HG02610 (cell line): ENCODE measurements at regions not wholly inside any gene's neighbourhood (a gene's known extent, or its start where the extent isn't known, plus 50 kb on each side); places are given as distances from the start of the nearest gene placed in this dataset.
"Not testable (repeated sequence)": the region's sequence is repeated elsewhere in the genome, so short reads cannot be mapped to it uniquely, and the experiment has no call there.

Source experiments
- ATAC-seq: cut with Tn5 transposase; IDR thresholded peaks from one replicate; pipeline ENCODE4 v1.9.1; 2021; ENCODE audit warnings: mild to moderate bottlenecking, moderate library complexity; ENCODE audit not compliant: unreplicated experiment

DNA sequence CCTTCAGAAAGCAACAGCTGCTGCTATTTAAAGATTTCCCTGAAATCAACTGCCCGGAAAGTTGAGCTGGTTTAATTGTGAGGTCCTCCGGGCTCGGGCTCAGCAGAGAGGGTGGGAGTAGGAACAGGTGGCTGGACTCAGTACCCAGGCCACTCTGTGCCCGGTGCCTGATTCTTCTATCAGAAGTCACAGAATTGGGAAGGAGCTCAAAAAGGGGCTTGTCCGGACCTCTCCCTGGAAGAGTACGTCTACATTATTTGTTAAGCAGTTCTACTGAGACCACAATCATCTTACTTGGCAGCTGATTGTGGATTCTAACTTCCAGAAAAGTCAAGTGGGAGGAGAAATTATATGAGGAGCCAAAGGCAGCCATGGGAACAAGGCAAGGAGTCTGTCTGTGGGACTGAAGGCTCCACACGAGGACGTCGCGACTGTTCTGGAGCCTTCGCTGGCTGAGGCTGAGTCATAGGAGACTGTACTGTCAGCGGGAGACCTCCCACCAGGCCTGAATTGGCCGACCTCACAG lies 91.7 kb upstream of the ANKRD10 start:
- ATAC-seq, result no peak

DNA sequence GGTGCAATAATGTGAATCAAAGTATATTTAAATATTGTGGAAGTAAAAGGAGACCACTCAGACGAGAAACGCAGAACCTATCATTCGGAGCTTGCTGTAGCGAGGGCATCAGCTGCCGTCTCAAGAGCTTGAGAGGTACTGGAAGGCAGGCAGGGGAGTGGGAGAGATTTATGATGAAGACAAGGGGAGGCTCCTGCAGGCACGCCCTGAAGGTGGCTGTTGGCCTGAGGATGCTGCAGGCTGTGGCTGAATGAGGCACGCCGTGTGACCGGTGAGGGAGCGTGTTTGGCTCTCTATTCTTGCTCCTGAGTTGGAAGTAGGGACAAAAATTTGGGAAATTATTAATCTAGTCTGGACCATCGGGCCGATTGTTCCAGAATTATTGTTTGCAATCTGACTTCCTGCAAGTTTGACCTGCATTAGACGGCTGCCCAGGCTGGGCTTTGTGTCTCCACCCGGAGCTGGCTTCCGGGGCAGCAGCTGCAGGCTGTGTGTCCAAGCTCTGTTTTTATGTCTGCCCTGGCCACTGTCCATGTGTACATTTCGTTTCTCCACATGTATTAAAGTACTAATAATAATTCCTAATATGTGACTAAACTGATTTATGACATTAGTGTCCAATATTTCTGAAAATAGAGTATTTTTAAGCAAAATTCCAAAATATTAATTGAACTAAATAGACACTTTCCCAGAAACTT lies 91.1 kb upstream of the ANKRD10 start:
- ATAC-seq, result no peak

DNA sequence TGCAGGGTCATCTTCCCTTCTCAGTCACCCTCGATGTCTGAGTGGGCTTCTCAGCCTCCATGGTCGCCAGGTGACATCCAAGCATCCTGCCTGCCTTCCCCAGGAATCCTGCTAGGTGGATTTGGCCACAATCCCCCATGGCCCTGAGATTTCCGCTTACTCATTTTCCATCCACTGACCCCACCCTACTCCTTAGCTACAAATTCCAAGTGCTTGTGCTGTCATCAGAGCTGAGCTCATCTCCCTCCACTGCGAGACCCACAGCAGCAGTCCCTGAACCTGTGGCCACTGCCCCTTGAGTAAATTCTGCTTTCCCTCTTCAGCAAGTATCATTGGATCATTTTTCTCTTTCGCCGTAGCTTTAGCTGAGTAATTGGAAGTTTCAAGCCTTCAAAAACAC lies 90.5 kb upstream of the ANKRD10 start:
- no peak for ATAC-seq

DNA sequence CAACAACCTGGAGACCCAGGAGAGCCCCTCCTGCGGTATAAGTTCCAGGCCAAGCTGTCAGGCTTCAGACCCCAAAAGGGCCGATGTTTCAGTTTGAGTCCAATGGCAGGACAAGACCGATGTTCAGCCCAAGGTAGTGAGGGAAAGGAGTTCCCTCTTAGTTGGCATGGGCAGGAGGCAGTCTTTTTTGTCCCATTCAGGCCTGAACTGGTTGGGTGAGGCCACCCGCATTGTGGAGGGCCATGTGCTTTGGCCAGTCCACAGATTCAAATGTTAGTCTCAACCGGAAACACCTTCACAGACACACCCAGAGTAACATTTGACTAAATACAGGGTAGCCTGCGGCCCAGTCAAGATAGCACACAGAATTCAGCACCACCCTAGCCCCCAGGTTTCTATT lies 89.6 kb upstream of the ANKRD10 start:
- no peak for ATAC-seq

DNA sequence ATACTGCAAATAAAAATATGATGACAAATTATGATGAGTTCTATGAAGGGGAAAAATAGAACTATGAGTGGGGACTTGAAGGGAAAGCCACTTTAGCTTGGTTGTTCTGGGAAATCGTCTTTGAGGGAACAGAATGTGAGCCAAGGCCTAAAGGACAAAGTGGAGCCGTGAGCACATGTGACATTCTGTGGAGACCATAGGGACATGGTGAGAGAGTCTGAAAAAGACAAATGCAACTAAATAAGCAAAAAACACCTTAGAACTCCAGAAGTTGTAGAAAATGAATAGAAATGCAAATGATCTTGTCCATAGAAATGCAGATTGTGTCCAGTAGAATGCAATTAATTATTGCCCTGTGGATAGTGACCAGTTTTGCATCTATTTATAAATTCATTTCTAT lies 86.8 kb upstream of the ANKRD10 start:
- no peak for ATAC-seq

DNA sequence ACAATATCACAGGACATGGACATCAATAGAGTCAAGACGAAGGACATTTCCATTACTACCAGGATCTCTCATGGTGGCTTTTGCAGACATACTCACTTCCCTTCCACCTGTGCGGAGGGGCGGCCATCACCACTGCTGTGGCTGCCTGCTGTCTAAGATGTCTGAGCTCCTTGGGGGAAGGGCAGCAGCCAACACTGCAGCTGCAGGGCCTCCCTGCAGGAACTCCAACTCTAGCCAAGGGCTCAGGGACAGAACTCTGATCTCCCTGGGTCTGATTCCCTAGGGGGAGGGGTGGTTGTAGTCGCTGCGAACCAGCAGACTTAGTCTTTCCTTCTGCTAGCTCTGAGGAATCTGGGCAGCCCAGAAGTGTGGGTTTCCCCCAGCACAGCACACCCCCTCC lies 78.9 kb upstream of the ANKRD10 start:
- no peak for ATAC-seq

DNA sequence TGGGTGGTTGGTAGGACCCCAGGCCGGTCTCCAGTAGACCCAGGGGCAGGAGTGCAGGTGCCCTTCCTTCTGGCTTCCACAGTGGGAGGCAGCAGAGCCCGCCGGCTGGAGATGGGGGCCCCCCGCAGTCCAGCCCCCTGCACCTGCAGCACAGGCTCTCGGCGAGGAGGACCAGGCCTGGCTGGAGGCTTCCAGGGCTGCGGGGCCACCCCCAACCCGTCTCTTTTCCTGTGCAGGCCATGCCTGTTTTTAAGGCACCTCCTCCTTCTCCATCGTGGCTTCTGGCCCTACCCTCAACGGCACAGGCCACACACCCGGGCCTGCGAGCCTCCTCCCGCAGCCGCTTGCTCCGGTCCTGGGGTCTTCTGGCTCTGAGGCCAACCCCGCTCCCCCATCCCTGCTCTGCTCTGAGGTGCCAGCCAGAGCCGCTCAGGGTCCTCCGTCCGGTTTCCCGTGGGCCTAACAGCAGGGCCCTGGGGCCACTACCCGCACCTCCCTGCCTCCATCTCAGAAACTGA lies 77.2 kb upstream of the ANKRD10 start:
- no peak for ATAC-seq

DNA sequence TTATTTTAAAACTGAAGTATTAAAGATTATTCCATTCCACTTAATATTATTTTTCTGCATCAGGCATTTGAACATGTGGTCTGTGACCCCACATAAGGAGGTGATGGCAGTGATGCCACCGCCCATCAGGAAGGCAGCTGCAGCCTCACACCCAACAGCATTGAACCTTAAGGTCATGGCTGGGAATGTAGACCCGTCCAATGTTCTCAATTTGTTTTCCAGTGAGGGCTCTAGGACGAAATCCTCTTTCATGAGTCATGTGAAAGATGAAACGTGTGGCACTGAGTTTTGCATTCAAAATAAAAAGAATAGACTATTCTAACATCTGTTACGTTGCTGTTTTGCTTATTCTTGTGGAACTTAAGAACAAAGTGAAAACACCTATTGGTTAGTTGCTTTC lies 74.5 kb upstream of the ANKRD10 start:
- no peak for ATAC-seq

DNA sequence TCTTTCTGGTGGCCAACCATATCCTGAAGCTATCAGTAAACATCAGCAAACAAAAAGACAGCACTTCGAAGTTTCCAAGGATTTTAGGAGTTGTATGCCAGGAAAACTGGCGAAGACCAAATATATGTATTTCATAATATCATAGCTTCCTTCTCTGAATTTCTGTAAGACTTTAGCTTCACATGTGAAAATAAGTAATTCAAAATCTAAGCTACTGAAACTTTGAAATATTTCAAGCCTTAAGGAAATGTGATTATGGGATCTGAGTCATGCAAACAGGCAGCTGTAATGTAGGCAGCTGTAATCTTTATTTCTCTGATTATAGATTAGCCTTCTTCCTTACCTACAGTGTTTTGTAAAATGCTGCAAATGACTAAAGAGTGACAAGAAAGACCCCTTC lies 70.7 kb upstream of the ANKRD10 start:
- ATAC-seq, result no peak

DNA sequence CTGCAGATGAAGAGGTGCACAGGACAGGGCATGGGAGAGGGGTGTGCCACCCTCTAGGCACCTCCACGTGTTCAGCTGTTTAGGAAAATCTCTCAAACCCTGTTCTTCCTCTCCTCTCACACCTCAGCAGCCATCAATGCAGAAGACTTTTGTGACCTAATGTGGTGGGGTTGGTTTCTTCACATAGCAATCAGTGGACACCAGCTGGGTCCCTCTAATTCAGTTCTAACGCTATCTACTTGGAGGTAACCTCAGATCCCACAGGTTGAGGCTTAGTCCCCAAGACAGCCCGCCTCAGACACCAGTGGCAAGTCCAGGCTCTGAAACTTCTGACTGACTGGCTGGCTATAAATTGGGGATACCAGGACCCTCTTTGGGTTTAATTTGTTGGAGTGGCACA lies 69.9 kb upstream of the ANKRD10 start:
- no peak for ATAC-seq

DNA sequence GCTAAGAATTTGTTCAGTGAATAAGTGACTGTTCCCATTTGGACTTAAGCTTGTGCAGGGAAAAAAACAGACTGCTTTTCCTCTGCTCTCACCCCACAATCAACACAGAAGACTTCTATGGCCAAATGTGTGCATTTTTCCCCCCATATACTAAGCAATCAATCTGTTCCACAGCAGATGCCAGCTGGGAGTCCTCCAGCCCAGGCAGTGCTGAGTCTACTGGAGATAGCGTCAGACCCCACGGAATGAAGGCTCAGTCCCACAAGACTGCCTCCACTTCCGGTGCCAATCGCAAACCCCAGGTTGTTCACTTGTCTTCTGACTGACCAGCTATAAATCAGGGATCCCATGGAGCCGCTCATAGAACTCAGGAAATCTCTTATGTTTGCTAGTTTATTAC lies 69.5 kb upstream of the ANKRD10 start:
- no peak for ATAC-seq

DNA sequence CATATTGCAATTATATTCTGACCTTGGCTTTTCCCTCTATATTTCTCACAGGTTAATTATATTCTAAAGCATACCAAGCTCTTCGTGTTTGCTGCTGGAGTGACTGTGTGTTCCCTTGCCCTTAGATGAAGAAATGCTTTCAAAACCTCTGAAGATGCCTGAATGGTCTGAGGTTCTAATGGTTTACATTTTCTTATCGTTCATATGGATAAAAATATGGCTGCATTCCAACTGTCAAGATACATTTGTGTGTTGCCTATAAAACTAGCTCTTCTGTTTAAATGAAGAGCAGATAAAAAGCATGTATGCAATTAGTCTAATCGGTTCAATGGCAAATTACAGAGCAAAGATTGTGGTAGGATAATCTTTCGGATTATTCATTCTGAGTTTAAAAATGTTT lies 68.4 kb upstream of the ANKRD10 start:
- no peak for ATAC-seq

DNA sequence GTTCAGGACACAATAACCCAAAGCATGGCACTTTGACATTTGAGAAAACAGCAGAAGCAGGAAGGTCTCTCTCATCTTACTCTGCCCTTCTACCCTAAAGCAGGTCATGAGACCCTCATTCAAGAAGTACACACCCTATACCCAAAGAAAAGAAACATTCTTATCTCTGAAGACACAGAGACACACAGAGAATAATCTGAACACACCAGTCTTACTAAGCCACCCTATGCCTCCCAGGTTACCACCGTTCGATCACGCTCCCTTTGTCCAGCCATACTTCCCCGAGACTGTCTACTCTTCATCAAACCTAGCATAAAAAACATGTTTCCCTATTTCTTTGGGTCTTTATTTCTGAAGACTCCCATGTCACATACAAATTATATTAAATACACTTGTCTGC lies 66.5 kb upstream of the ANKRD10 start:
- ATAC-seq, result no peak

DNA sequence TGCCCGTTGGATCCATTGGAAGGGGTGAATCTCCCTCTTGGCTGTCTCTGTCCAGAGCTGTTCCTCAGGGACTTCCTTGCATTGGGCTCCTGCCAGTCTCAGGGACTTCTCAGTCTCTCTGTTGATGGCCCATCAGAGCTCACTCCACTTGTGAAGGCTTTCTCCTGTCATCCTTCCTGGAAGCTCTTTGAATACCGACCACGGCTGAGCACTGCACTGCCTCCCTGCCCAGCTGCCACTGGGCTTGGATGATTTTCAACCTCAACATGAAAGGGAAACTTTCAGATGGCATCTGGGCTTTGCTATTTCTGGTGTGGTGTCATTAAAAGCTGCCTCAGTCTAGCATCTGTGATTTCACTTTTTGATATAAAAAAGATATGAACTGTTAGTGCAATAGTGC lies 66.1 kb upstream of the ANKRD10 start:
- no peak for ATAC-seq

DNA sequence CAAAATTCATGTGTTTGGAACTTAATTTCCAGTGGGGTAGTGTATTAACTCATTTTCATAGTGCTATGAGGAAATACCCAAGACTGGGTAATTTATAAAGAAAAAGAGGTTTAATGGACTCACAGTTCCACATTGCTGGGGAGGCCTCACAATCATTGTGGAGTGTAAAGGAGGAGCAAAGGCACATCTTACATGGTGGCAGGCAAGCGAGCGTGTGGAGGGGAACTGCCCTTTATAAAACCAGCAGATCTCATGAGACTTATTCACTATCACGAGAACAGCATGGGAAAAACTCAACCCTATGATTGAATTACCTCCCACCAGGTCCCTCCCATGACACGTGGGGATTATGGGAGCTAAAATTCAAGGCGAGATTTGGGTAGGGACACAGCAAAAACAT lies 64.3 kb upstream of the ANKRD10 start:
- ATAC-seq, result not testable (repeated sequence)

DNA sequence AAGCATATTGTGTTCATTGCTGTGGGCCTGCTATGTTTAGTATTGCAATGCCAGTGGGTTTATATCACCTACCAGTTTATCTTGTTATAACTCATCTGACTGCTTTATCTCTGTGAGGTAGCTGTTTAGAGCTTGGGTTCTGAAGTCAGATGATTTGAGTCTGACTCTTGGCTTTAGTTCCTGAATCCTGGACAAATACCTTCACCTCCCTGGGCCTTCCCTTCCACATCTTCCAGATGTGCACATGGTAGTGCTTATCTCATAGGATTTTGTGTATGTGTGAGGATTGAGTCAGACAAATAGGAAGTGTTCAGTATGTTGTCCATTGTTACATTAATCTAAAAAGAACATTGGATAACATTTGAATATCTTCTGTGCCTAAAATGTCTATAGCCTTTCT lies 63.5 kb upstream of the ANKRD10 start:
- no peak for ATAC-seq

DNA sequence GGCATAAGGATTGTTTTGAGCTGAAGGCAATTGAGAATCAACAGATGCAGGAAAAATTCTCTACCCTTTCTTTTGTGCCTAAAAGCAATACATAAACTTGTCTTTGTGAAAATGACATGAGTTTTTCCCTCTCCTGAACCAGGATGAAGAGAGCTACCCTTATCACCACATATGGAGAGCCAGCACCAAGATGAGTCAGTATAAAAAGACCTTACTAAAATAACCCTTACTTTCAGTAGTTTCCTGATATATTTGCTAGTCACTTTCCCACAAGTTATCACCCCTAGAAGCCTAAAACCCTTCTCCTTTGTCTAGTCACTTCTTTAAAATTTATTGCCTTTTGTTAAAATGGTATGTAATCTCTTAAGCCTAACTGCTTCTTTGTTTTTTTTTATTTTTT lies 61.9 kb upstream of the ANKRD10 start:
- no peak for ATAC-seq

DNA sequence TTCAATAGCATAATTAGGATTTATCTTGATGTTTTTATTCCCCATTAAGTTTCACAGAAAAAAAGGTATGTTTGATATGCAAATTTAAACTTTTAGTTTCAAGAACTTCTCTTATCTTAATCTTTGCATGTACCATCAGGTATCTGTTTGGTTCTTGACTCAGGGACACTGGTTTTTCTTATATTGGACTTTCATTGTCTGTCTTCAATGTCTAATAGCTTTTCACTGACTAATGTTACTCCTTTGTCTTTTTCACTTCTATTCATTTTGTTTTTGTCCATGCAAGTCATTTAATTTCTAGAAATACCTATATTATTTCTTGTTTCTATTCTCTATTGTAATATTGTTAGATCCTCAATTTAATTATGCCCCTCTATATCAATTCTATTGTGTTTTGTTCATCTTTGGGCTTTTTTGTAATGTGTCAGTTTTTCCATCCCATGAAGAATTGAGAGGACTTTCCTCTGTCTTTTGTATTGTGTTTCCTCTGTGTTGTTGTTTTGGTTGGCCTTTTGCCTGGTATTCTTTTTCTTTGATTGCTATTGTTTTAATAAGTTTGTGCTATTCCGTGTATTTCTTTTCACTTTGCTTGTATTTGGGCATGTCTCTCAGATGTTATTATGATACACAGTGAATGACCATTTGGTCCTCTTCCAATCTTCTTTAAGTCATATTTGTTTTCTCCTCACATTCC lies 58.3 kb upstream of the ANKRD10 start:
- no peak for ATAC-seq

DNA sequence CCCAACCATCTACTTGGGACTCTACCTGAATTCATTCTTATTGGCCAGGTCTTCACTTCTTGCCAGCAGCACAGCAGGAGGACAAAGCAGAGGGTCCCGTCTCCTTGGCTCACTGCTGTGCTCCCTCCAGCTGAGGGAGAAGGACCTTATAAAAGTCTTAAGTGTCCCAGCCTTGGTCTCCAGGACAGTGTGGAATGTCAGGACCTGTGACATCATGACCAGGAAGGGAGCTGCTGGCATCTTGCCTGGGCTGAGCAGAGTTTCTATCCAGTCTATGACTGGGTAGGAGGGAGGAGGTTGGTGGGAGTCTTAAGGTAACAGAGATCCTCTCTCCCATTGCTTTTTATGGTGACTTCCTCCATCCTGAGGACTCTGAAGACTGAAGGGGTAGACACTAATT lies 56.6 kb upstream of the ANKRD10 start:
- no peak for ATAC-seq

DNA sequence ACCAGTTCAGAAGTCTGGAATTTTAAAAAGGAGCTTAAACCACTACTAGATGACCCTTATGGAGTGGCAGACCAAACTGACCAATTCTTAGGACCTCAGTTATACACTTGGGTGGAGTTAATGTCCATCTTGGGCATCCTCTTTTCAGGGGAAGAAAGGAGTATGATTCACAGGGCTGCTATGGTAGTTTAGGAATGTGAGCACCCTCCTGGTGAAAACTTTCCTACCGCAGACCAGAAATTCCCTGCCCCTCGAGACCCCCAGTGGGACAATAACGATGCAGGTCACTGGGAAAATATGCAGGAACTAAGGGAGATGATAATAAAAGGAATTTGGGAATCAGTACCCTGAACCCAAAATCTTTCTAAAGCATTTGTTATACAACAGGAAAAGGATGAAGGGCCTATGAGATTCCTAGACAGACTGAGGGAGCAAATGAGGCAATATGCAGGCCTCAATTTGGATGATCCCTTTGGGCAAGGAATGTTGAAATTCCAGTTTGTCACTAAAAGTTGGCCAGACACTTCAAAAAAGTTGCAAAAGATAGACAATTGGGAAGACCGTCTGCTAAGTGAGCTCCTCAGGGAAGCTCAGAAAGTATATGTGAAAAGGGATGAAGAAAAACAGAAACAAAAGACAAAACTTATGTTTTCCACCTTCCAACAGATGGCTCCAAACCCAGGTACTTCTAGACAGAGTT lies 52.4 kb upstream of the ANKRD10 start:
- ATAC-seq, result not testable (repeated sequence)

DNA sequence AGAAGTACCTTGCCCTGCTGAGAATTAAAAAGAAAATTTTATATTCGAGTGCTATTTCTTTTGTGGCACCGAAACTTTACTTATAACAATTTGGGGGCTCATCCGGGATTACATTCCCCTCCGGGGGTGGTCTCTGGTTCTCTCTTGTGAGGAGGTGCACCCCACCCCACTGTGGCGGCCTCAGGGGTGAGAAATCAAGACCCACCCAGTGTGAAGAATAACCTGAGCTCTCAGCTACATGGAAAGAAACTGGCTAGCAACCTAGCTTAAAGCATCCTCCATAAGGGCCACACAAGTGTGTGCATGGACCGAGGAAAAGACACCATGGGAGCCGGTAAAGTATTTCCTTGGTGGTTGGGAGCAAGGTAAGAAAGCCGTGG lies 50.9 kb upstream of the ANKRD10 start:
- ATAC-seq, result no peak
